GM21619 (cell line): ENCODE measurements at regions not wholly inside any gene's neighbourhood (a gene's known extent, or its start where the extent isn't known, plus 50 kb on each side); places are given as distances from the start of the nearest gene placed in this dataset.

Experiments
- ATAC-seq: cut with Tn5 transposase; IDR thresholded peaks from one replicate; pipeline ENCODE4 v1.9.1; 2021; ENCODE audit not compliant: unreplicated experiment

DNA sequence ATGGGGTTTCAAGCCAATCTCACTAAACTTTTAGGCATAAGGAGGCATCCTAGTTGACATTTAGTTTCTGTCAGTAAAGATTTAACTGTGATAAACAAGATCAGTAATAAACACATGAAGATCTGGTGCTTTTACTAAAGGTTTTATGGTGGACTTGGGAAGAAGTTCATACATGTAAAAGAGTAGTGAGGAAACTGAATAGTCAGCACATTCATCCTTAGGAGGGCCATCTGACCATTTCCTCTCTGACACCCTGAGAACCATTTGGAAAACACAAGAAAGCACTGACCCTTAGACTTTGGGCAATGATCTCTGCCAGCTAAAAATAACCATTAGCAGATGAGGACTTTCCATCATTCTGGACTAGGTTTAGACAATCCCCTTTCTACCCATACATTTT lies 1040.9 kb downstream of the AGBL1 start:
- no peak for ATAC-seq

DNA sequence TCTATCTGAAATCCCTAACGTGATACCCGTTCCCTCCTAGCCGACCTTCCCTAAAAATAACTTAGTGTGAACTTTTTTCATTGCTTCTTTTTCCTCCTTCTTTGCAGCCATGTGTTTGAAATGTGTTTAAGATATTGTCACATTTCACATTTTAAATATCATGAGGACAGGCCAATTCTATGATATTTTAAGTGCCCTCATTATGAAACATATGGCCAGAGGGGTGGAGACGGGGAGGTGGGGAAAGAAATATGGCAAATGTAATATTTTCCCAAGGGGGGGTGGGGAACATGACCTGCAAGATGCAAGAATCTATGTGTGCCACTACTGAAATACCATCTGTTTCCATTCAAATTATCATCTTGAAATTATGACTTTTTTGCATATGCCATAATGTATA lies 1039.2 kb downstream of the AGBL1 start:
- ATAC-seq = no peak

DNA sequence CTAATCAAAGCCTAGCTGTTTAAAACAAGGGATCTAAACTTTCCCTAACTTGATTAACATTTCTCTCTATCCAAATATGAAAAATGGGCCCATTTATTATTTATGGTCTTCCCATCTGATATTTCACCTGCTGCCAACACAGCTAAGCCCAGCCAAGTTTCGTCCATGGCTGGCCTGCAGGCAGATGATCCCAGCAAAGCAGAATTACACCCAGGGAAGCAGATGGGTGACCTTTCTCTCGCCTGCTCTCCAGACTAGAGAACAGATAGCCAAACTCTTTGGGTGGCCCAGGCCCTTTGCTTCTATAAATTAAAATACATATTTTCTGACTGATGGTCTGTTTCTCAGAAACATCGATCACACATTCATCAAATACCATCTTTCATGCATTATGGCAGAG lies 1038.8 kb downstream of the AGBL1 start:
- no peak for ATAC-seq

DNA sequence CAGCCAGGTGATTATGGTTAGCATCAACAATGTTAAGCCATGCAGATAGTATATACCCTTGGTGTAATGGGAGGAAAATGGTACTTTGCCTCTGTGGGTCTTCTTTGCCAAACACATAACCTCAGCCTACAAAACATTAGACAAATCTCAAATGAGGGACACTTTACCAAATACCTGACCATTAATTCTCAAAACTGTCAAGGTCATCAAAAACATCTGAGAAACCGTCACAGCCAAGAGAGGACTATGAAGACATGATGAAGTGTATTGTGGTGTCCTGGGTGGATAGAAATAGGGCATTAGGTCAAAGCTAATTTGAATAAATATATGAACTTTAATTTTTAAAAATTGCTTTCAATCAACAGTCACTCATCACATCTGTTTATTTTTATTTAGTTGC lies 1036.1 kb downstream of the AGBL1 start:
- no peak for ATAC-seq

DNA sequence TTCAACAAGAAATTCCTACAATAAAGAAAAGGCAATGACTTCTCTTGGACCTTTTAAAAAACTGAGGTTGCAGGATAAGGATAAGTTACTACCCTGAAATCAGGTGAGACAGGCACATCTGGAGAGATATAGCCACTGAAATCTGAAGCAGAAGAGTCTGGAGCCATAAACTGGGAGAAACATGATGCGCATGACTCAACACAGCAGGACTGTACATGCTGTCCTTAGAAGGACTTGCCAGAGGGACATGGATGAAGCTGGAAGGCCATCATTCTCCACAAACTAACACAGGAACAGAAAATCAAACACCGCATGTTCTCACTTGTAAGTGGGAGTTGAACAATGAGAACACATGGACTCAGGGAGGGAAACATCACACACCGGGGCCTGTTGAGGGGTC lies 1020.2 kb downstream of the AGBL1 start:
- ATAC-seq = no peak

DNA sequence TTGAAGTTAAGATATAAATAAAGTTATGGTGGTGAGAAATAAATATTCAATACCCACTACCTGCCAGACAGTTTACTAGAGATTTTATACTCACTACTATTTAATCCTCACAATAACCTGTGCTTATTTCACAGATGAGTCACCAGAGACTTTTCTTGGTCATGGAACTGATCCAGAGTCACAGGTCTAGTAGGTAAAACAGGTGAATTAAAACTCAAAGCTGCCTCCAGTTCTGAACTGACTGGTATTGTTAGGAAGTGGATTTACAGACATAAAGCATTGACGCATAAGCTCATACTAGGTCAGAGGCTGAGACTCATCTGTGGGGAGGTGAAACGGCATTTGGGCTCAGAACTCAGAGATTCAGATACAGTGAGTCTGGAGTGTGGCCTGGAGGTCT lies 1009.9 kb downstream of the AGBL1 start:
- no peak for ATAC-seq

DNA sequence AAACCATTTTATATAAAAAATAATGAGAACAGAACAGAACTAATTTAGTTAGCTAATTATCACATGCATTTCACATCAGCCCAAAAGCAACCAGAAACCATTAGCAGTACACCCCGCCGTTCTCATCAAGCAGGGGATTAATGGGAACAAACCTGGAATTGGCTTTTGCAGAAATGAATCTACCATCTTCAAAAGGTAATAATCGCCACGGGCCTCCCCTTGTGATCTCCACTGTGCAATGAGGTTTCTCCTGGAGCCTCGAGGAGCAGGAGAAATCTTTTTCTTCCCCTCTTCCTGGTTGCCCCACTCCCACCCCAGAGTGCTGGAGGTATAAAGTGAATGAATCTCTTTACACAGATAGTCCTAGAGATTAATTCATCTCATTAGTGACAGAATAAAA lies 1003.5 kb downstream of the AGBL1 start:
- no peak for ATAC-seq

DNA sequence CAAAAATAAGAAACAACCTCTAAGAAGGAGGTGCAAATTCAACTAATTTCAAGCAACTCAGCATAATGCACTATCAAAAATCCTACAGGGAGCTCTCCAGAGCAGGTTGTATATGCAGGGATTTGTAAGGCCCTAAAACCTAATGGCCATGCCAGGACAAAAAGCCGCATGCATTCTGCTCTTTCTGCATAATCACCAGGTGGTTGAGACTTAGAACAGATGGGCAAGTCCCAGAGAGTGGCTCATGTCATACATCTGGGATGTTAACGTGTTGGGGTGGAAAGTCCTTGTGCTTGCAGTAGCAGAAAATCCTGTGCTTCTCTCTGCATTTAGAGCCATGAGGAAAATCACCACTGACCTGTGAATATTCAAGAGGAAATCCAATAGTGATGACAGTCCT lies 1002.9 kb downstream of the AGBL1 start:
- no peak for ATAC-seq

DNA sequence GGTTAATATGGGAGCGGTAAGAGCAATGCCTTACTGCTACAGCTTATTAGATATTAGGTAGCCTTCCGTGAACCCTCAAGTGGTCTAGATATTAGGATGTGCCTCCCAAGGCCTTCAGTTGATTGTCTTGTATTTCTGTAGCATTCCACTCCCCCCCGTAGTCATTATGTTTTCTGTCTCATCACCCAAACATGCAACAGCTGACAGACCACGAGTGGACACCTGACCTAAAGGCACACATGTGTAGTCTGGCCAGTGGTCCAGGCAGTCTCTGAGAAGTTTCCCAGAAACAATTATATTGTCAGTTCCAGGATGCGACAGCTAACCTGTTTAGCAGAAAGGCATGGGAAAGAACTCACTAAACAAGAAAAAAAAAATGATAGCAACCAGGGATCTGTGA lies 1000.9 kb downstream of the AGBL1 start:
- ATAC-seq = no peak
